Prostate gland (tissue), 2 donors: ENCODE measurements at regions not wholly inside any gene's neighbourhood (a gene's known extent, or its start where the extent isn't known, plus 50 kb on each side); places are given as distances from the start of the nearest gene placed in this dataset.

Experiments
- CTCF ChIP-seq, 4 experiments: fragments of 200-600 bp in 2 of 4; fragments of 450-650 bp in 2 of 4; sonication (generic) in 2 of 4; IDR thresholded peaks; 1 replicate in 3 of 4; 2 replicates in 1 of 4; pipeline ENCODE4 v1.5.1; 2016 to 2019; ENCODE audit warnings: antibody characterized with exemption in 4 of 4, mild to moderate bottlenecking in 2 of 4, moderate library complexity in 2 of 4
- POLR2AphosphoS5 ChIP-seq: sonication (generic); formaldehyde crosslinking; IDR thresholded peaks from one replicate; pipeline ENCODE4 v1.6.1; 2017; ENCODE audit warnings: antibody characterized with exemption

- TF ChIP-seq CTCF (IDR thresholded peaks at IDR 0.05) (no peak), POLR2AphosphoS5 (no peak)
Observed at GRCh38 chr6:53431704-53432103, 83.0 kb upstream of the ELOVL5 start.
